Lung microvascular endothelial cell (primary cell): ENCODE measurements at regions not wholly inside any gene's neighbourhood (a gene's known extent, or its start where the extent isn't known, plus 50 kb on each side); places are given as distances from the start of the nearest gene placed in this dataset.

Experiments used
- DNase-seq, 2 donors: peaks; one replicate each; pipeline versions ENCODE4 v3.0.0 to v3.0.0-alpha.2; 2010; ENCODE audit warnings: low read depth in 2 of 2

- DNase-seq = no peak
Measured at GRCh38 chr5:73311291-73312110, 137.1 kb downstream of the FOXD1 start.

- DNase-seq = no peak
Measured at GRCh38 chr5:73307645-73308355, 134.8 kb downstream of the TMEM174 start.

- DNase-seq = no peak
Measured at GRCh38 chr5:73306741-73307275, 133.8 kb downstream of the TMEM174 start.

DNA sequence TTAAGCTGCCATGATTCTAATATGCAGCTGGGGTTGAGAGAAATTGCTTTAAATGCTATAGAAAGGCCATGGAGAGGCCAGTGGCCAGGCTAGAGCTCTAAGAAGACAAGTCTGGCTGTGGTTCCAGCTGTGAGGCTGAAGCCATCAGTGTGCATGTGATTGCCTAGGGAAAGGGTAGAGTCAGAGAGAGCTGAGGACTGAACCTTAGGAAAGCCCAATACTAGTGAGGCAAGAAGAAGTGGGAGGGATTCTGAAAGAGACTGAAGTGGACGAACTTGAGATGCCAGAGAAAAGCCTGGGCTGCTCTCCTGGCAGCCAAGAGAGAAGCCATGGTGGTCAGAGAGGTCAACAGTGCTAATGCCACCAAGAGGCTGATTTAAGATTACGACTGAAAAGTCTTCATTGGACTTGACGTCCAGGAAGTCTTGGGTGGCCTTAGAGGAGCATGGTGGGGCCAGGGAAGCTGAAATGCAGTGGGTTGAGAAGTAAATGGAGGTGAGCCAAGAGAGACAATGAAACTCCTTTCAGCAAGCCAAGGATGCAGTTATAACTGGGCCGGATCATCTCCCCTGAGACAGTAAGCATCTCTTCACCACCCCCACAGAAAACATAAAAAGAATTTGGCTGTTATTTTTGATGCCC lies 133.2 kb downstream of the TMEM174 start:
- no peak for DNase-seq

DNA sequence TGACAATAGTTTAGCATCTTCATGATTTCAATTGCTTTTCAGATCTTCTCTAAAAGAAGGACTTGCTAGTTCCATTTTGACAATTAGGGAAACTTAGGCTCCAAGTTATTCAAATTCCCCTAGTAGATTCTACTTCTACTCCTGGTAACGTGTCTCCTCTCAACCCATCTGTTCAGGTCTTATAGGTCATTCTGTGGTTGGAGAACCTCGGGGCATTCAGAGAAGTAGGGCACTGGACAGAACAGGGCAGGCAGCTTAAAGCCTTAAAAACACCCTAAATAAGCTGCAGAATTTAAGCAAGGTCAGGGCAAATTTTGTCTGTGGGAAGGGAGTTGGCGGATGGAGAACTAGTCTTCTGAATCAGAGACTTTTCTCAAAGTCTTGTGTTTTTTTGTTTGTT lies 132.4 kb downstream of the TMEM174 start:
- no peak for DNase-seq

DNA sequence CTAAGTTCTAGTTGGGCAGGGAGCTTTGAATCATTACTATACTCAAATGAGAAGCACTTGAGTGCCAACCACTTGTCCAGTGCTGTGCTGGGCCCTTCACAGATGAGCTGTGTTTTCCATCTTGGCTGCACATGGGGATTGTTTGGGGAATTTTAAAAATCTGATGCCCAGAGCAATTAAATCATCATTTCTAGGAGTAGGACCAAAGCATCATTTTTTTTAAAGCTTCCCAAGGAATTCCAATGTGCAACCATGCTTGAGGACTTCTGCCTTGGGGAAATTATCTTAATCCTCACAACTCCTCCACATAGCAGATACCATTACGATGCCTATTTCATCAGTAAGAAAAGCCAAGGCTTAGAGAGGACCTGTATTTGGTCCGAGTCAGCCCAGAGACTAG lies 131.4 kb downstream of the TMEM174 start:
- DNase-seq = no peak

- peak in 1 of 2 donors; percentile 42 for DNase-seq
Measured at GRCh38 chr5:73303148-73304079, 130.4 kb downstream of the TMEM174 start.

DNA sequence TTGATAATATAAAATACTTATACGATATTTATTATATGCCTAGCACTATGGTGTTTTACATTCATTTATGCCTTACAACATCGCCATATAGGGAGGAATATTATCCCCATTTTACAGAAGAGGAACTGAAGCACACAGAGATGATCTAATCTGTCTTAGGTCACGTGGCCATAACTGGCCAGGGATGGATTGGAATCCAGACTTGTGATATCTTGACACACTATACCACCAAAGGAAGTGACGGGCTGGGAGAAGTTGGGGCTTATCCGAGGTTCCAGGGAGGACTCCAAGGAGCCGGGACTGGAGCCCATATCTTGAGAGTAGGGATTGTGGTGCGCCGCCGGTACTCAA lies 129.8 kb downstream of the TMEM174 start:
- no peak for DNase-seq

- DNase-seq = no peak
Measured at GRCh38 chr5:73301208-73301901, 128.4 kb downstream of the TMEM174 start.

DNA sequence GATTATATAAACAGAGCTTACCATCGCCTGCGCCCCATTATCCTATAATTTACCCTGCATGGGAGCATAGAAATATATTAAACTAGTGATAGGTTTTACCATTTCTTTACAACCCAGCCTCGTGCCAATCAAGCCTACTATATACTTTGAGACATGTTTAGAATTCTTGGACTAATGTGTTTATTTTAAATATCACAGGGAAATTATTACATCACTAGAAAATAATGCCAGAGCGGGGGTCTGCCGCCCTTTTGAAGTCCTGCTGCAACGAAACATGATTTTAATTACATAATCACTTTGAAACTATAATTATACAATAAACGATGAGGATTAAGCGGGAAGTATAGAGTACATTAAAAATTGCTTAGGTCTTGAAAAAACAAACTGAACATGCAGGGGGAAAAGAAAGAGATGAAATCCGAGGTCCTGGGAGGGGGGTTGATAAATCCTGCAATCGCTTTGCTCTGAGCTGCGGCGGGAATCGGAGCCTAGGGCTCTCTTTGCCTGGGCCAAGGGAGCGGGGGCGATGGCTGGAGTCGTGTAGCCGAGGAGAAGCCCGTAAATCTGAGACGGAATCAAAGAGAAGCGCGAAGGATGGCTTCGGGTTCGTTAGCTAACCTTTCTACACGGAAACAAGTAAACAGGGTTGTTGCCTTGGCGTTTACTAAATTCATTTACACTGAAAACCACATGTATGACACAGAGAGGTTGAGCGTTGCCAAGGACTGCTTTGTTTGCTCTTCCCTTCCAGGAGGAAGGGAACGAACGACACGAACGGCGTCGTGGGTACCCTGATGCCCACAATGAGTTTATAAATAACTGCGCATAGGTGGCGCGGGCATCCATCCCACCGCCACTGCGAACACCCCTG lies 127.6 kb downstream of the TMEM174 start:
- no peak for DNase-seq

DNA sequence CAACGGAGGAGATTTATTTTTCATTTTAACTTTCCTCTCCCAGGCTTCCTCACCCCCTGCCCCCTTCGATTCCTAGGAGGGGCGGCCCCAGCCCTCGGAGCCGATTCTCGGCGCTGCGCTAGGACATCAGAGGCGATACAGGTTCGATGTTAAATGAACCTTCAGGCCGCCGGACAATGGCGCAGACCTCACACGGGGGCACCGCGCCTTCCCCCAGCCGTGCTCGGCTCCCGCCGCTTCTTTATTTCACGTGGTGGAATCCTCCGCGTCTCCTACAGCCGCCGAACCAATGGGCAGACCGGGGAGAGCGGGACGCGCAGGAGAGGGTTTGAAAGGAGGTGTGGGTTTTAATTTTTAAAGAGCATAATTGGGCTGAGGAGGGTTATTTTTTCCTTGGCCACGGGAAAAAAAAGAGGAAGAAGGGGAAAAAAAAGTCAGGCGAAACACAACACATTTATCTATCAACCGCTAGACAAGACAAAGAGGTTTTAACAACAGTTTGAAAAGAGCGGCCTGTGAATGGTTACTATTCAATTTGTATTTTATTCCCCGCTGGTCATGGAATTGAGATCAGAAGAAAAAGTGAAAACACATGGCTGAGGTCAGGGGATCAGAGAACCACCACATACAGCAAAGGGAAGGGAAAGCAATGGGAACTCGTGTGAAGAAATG lies 126.8 kb downstream of the TMEM174 start:
- DNase-seq = no peak

DNA sequence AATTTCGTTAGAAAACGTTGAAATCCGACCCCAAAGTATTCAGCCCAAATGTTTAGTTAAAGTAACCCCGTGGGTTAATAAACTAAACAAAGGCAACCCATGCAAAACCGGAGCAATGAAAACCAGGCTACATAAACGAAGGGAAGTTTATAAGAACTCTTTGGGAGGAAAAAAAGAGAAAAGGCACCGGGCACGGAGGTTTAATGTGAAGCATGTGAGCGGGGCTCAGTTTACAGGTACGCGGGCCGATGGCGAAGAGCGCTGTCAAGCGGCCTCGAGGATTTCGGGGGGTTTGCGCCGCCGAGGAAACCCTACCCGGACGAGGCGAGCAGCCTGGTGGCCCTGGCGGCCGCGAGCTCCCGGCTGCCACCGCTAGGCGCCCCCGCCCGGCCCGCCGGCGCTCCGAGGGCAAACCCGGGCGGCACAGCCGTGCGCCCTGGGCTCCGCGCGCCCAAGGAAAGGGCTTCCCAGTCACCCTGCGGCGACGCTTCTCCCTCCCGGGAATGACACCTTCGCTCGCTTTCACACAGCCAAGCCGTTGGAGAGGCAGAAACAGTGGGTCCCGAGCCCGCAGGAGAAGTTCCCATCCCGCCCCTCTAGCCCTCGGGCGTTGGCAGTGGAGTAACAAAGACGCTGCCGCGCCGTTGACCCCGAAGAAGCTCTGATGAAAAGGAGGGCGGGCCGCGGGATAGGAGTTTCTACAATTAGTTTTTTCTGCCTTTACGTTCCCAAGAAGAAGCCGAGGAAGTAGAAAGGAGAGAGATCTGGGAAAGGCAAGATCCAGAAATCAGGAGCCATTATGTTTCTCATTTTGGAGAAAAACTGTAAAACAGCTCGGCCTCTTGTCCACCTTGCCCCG lies 126.0 kb downstream of the TMEM174 start:
- peak in 1 of 2 donors; percentile 41 for DNase-seq

GRCh38 chr5:73298251-73298771 lies 125.3 kb downstream of the TMEM174 start:
- no peak for DNase-seq

- no peak for DNase-seq
Measured at GRCh38 chr5:73297430-73297829, 124.4 kb downstream of the TMEM174 start.

- no peak for DNase-seq
Measured at GRCh38 chr5:73296772-73297171, 123.8 kb downstream of the TMEM174 start.

DNA sequence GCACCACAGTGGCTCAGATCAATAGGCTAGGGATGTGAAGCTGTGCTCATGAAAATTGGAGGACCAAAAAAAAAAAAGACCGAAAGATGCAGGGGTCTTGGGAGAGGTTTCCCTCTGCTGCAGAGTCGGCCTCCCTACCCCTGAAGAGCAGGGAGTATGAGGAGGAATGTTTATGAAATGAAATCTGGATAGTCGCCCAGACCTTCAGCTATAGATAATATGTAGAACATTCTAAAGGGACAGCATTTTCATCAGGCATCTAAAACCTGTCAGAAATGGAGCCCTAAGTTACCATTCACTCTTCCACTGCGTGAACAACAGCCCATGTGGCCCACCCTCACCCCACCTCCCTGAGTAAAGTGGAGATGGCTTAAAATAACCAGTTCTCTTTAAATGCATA lies 122.9 kb downstream of the TMEM174 start:
- no peak for DNase-seq

- DNase-seq = peak in 1 of 2 donors; percentile 72
Measured at GRCh38 chr5:73295447-73295846, 122.5 kb downstream of the TMEM174 start.
